GM19324 (cell line): ENCODE measurements at regions not wholly inside any gene's neighbourhood (a gene's known extent, or its start where the extent isn't known, plus 50 kb on each side); places are given as distances from the start of the nearest gene placed in this dataset.

ENCODE experiments used
- ATAC-seq: cut with Tn5 transposase; IDR thresholded peaks from one replicate; pipeline ENCODE4 v1.9.1; 2021; ENCODE audit warnings: mild to moderate bottlenecking, moderate library complexity; ENCODE audit not compliant: unreplicated experiment, low FRiP score

- no peak for ATAC-seq
Observed at GRCh38 chr6:121499666-121500065, 64.2 kb downstream of the GJA1 start.

- ATAC-seq, result no peak
Observed at GRCh38 chr6:121503589-121503991, 68.1 kb downstream of the GJA1 start.

- no peak for ATAC-seq
Observed at GRCh38 chr6:121504227-121504626, 68.8 kb downstream of the GJA1 start.

- ATAC-seq, result no peak
Observed at GRCh38 chr6:121505284-121505683, 69.8 kb downstream of the GJA1 start.

GRCh38 chr6:121506761-121507754, 71.6 kb downstream of the GJA1 start:
- ATAC-seq, result no peak

GRCh38 chr6:121510568-121511177, 75.2 kb downstream of the GJA1 start:
- ATAC-seq, result no peak

- ATAC-seq, result no peak
Observed at GRCh38 chr6:121515630-121516265, 80.3 kb downstream of the GJA1 start.

- no peak for ATAC-seq
Observed at GRCh38 chr6:121516331-121516730, 80.9 kb downstream of the GJA1 start.

- no peak for ATAC-seq
Observed at GRCh38 chr6:121520337-121521163, 85.1 kb downstream of the GJA1 start.

GRCh38 chr6:121521164-121521555, 85.7 kb downstream of the GJA1 start:
- no peak for ATAC-seq

- ATAC-seq, result no peak
Observed at GRCh38 chr6:121522265-121522664, 86.8 kb downstream of the GJA1 start.

GRCh38 chr6:121522771-121523386, 87.4 kb downstream of the GJA1 start:
- no peak for ATAC-seq

- ATAC-seq, result no peak
Observed at GRCh38 chr6:121523628-121524027, 88.2 kb downstream of the GJA1 start.

GRCh38 chr6:121526282-121526681, 90.8 kb downstream of the GJA1 start:
- no peak for ATAC-seq

GRCh38 chr6:121531658-121532169, 96.3 kb downstream of the GJA1 start:
- ATAC-seq, result no peak

- no peak for ATAC-seq
Observed at GRCh38 chr6:121533321-121533841, 97.9 kb downstream of the GJA1 start.

- no peak for ATAC-seq
Observed at GRCh38 chr6:121535777-121536176, 100.3 kb downstream of the GJA1 start.

- ATAC-seq, result no peak
Observed at GRCh38 chr6:121536345-121536744, 100.9 kb downstream of the GJA1 start.

GRCh38 chr6:121539439-121539838, 104.0 kb downstream of the GJA1 start:
- no peak for ATAC-seq

- no peak for ATAC-seq
Observed at GRCh38 chr6:121540210-121540609, 104.8 kb downstream of the GJA1 start.
